Neural progenitor cell (in vitro differentiated cells): ENCODE measurements at regions not wholly inside any gene's neighbourhood (a gene's known extent, or its start where the extent isn't known, plus 50 kb on each side); places are given as distances from the start of the nearest gene placed in this dataset.

Experiments
- DNase-seq: peaks from one replicate; pipeline ENCODE4 v3.0.0-alpha.2; 2016; ENCODE audit warnings: low spot score
- H2AFZ ChIP-seq: fragments of 200-600 bp; sonication (generic); replicated peaks from 2 replicates; pipeline ENCODE4 v1.6.1; 2016; ENCODE audit warnings: antibody characterized with exemption
- H3F3A ChIP-seq: fragments of 200-600 bp; sonication (generic); 2 replicates; pipeline ENCODE4 v1.6.1; 2016; ENCODE audit warnings: antibody characterized with exemption, low read depth
- H3K27ac ChIP-seq: fragments of 200-600 bp; sonication (generic); 2 replicates; pipeline ENCODE4 v1.5.1; 2016; ENCODE audit warnings: mild to moderate bottlenecking
- H3K27me3 ChIP-seq: fragments of 200-600 bp; sonication (generic); 2 replicates; pipeline ENCODE4 v1.6.1; 2016; ENCODE audit warnings: mild to moderate bottlenecking, moderate library complexity
- H3K36me3 ChIP-seq: fragments of 200-600 bp; sonication (generic); 2 replicates; pipeline ENCODE4 v1.5.1; 2016
- H3K4me1 ChIP-seq: fragments of 200-600 bp; sonication (generic); 2 replicates; pipeline ENCODE4 v1.6.1; 2016; ENCODE audit warnings: mixed run types
- H3K4me2 ChIP-seq: fragments of 200-600 bp; sonication (generic); 2 replicates; pipeline ENCODE4 v1.6.1; 2016
- H3K4me3 ChIP-seq: fragments of 200-600 bp; sonication (generic); 2 replicates; pipeline ENCODE4 v1.5.1; 2016
- H3K79me2 ChIP-seq: fragments of 200-600 bp; sonication (generic); 2 replicates; pipeline ENCODE4 v1.6.1; 2016; ENCODE audit warnings: low read depth
- H3K9ac ChIP-seq: fragments of 200-600 bp; sonication (generic); 2 replicates; pipeline ENCODE4 v1.6.1; 2016
- H3K9me3 ChIP-seq: fragments of 200-600 bp; sonication (generic); 2 replicates; pipeline ENCODE4 v1.5.1; 2016; ENCODE audit warnings: low read depth
- H4K20me1 ChIP-seq: fragments of 200-600 bp; sonication (generic); 2 replicates; pipeline ENCODE4 v1.6.1; 2016; ENCODE audit warnings: low read depth
- H3K27ac Mint-ChIP-seq: 3 replicates; pipeline ENCODE4 v1.8.0; 2021; ENCODE audit warnings: mixed read lengths
- H3K27me3 Mint-ChIP-seq: 2 replicates; pipeline ENCODE4 v1.8.0; 2022; ENCODE audit warnings: low read depth, mild to moderate bottlenecking, inconsistent platforms, moderate library complexity, mixed read lengths; ENCODE audit not compliant: insufficient read depth
- H3K36me3 Mint-ChIP-seq: 3 replicates; pipeline ENCODE4 v1.8.0; 2021; ENCODE audit warnings: mixed read lengths
- H3K4me1 Mint-ChIP-seq: 3 replicates; pipeline ENCODE4 v1.8.0; 2021; ENCODE audit warnings: mixed read lengths
- H3K4me3 Mint-ChIP-seq: 3 replicates; pipeline ENCODE4 v1.8.0; 2021; ENCODE audit warnings: mild to moderate bottlenecking, moderate library complexity, mixed read lengths
- H3K9me3 Mint-ChIP-seq: 3 replicates; pipeline ENCODE4 v1.8.0; 2020; ENCODE audit warnings: mixed read lengths
- CTCF ChIP-seq: fragments of 200-600 bp; sonication (generic); IDR thresholded peaks from 2 replicates; pipeline ENCODE4 v1.5.1; 2017; ENCODE audit warnings: antibody characterized with exemption, mild to moderate bottlenecking
- EZH2 ChIP-seq: fragments of 200-600 bp; sonication (generic); IDR thresholded peaks from 2 replicates; pipeline ENCODE4 v1.6.1; 2017; ENCODE audit warnings: antibody characterized with exemption, mild to moderate bottlenecking, moderate library complexity
- EZH2phosphoT487 ChIP-seq: fragments of 200-600 bp; sonication (generic); IDR thresholded peaks from 2 replicates; pipeline ENCODE4 v1.6.1; 2017; ENCODE audit warnings: antibody characterized with exemption

- no peak overlapping the region for H3K27ac ChIP-seq
- H3K4me2 ChIP-seq = no peak overlapping the region
- H3K4me1 ChIP-seq = no peaks in the 10 kb centered on the region
- TF ChIP-seq EZH2 (no peak), EZH2phosphoT487 (no peak), CTCF (no peak)
- Mint-ChIP-seq H3K9me3 (peaks cover 7% of the 10 kb centered on the region), H3K27me3 (peaks cover 2% of the 10 kb centered on the region), H3K4me3 (no peak overlapping the region), H3K36me3 (no peaks in the 10 kb centered on the region), H3K4me1 (no peaks in the 10 kb centered on the region), H3K27ac (no peak overlapping the region)
- no peaks in the 10 kb centered on the region for H3K27me3 ChIP-seq
- no peak overlapping the region for H2AFZ ChIP-seq
- H3F3A ChIP-seq = no peaks in the 10 kb centered on the region
- H3K9ac ChIP-seq = no peak overlapping the region
- no peak for DNase-seq
- no peaks in the 10 kb centered on the region for H3K79me2 ChIP-seq
- H4K20me1 ChIP-seq = no peaks in the 10 kb centered on the region
- no peaks in the 10 kb centered on the region for H3K36me3 ChIP-seq
- no peak overlapping the region for H3K4me3 ChIP-seq
- no peaks in the 10 kb centered on the region for H3K9me3 ChIP-seq
Observed at GRCh38 chr2:195543902-195544894, 112.8 kb upstream of the SLC39A10 start.

GRCh38 chr2:195543063-195543462, 114.0 kb upstream of the SLC39A10 start:
- H3K4me1 Mint-ChIP-seq = no peaks in the 10 kb centered on the region
- H3K27me3 Mint-ChIP-seq = peaks cover 2% of the 10 kb centered on the region
- Histone ChIP-seq H3K36me3 (no peaks in the 10 kb centered on the region), H3K9me3 (no peaks in the 10 kb centered on the region), H3K9ac (no peak overlapping the region), H2AFZ (no peak overlapping the region), H3K4me2 (no peak overlapping the region), H3F3A (no peaks in the 10 kb centered on the region), H4K20me1 (no peaks in the 10 kb centered on the region), H3K79me2 (no peaks in the 10 kb centered on the region), H3K4me3 (no peak overlapping the region), H3K4me1 (no peaks in the 10 kb centered on the region), H3K27ac (no peak overlapping the region), H3K27me3 (no peaks in the 10 kb centered on the region)
- H3K27ac Mint-ChIP-seq = no peak overlapping the region
- TF ChIP-seq CTCF (no peak), EZH2 (no peak), EZH2phosphoT487 (no peak)
- peaks cover 3% of the 10 kb centered on the region for H3K9me3 Mint-ChIP-seq
- no peak overlapping the region for H3K4me3 Mint-ChIP-seq
- no peak for DNase-seq
- H3K36me3 Mint-ChIP-seq = no peaks in the 10 kb centered on the region

GRCh38 chr2:195542067-195542466, 115.0 kb upstream of the SLC39A10 start:
- H3K79me2 ChIP-seq = no peaks in the 10 kb centered on the region
- TF ChIP-seq CTCF (no peak), EZH2phosphoT487 (no peak), EZH2 (no peak)
- H2AFZ ChIP-seq = no peak overlapping the region
- H3K4me2 ChIP-seq = no peak overlapping the region
- DNase-seq = no peak
- Mint-ChIP-seq H3K27ac (no peak overlapping the region), H3K4me1 (no peaks in the 10 kb centered on the region), H3K9me3 (peaks cover 3% of the 10 kb centered on the region), H3K4me3 (no peak overlapping the region), H3K27me3 (no peaks in the 10 kb centered on the region), H3K36me3 (no peaks in the 10 kb centered on the region)
- no peaks in the 10 kb centered on the region for H3K9me3 ChIP-seq
- no peak overlapping the region for H3K9ac ChIP-seq
- no peaks in the 10 kb centered on the region for H4K20me1 ChIP-seq
- H3K36me3 ChIP-seq = no peaks in the 10 kb centered on the region
- H3K27ac ChIP-seq = no peak overlapping the region
- H3K27me3 ChIP-seq = no peaks in the 10 kb centered on the region
- no peaks in the 10 kb centered on the region for H3K4me1 ChIP-seq
- H3F3A ChIP-seq = no peaks in the 10 kb centered on the region
- no peak overlapping the region for H3K4me3 ChIP-seq
